CD14-positive monocyte (primary cell): ENCODE measurements at regions not wholly inside any gene's neighbourhood (a gene's known extent, or its start where the extent isn't known, plus 50 kb on each side); places are given as distances from the start of the nearest gene placed in this dataset.

Source experiments
- DNase-seq, 3 donors: peaks; one replicate each; pipeline ENCODE4 v3.0.0-alpha.2; 2011 to 2022
- H2AFZ ChIP-seq: 2 replicates; pipeline ENCODE4 v1.6.0; 2012; ENCODE audit warnings: mild to moderate bottlenecking, low read depth, low read length, inconsistent platforms; ENCODE audit not compliant: insufficient read depth, poor library complexity, severe bottlenecking
- H3K27ac ChIP-seq, 2 donors: 1 replicate in 1 of 2; 2 replicates in 1 of 2; pipeline ENCODE4 v1.5.1; 2012 to 2013; ENCODE audit warnings: low read length in 2 of 2, control low read depth in 1 of 2, inconsistent platforms in 1 of 2, low read depth in 1 of 2, mild to moderate bottlenecking in 1 of 2
- H3K27me3 ChIP-seq, 2 donors: one replicate each; pipeline versions ENCODE4 v1.6.0 to v1.6.1; 2011 to 2013; ENCODE audit warnings: low read length in 2 of 2; ENCODE audit not compliant: control insufficient read depth in 2 of 2, insufficient read depth in 2 of 2
- H3K36me3 ChIP-seq, 2 donors: replicated peaks in 1 of 2; 1 replicate in 1 of 2; 2 replicates in 1 of 2; pipeline versions ENCODE4 v1.5.1 to v1.6.1; 2012 to 2013; ENCODE audit warnings: low read length in 2 of 2, control low read depth in 1 of 2, inconsistent platforms in 1 of 2, mild to moderate bottlenecking in 1 of 2; ENCODE audit not compliant: insufficient read depth in 2 of 2, control insufficient read depth in 1 of 2
- H3K4me1 ChIP-seq, 2 donors: 1 replicate in 1 of 2; 2 replicates in 1 of 2; pipeline versions ENCODE4 v1.5.1 to v1.6.1; 2012 to 2013; ENCODE audit warnings: low read length in 2 of 2, control low read depth in 1 of 2, inconsistent platforms in 1 of 2, mild to moderate bottlenecking in 1 of 2, moderate library complexity in 1 of 2; ENCODE audit not compliant: insufficient read depth in 2 of 2, control insufficient read depth in 1 of 2
- H3K4me2 ChIP-seq: replicated peaks from 2 replicates; pipeline ENCODE3; 2012; ENCODE audit warnings: low read length, moderate library complexity, mild to moderate bottlenecking; ENCODE audit not compliant: poor library complexity, severe bottlenecking; ENCODE audit errors: extremely low read depth
- H3K4me3 ChIP-seq, 3 experiments: fragments of 200-600 bp in 1 of 3; sonication (generic) in 1 of 3; replicated peaks in 1 of 3; 1 replicate in 2 of 3; 2 replicates in 1 of 3; pipeline ENCODE4 v1.5.1; 2011 to 2013; ENCODE audit warnings: low read length in 3 of 3, mild to moderate bottlenecking in 3 of 3, control low read depth in 2 of 3, low read depth in 2 of 3, inconsistent platforms in 1 of 3, moderate library complexity in 1 of 3
- H3K79me2 ChIP-seq: 2 replicates; pipeline ENCODE4 v1.6.0; 2012; ENCODE audit warnings: mild to moderate bottlenecking, control low read depth, inconsistent platforms, low read length, moderate library complexity; ENCODE audit not compliant: insufficient read depth
- H3K9ac ChIP-seq: 2 replicates; pipeline ENCODE4 v1.6.0; 2017; ENCODE audit warnings: low read length, mild to moderate bottlenecking; ENCODE audit not compliant: insufficient read depth, poor library complexity, severe bottlenecking
- H3K9me3 ChIP-seq, 2 donors: replicated peaks in 1 of 2; 1 replicate in 1 of 2; 2 replicates in 1 of 2; pipeline versions ENCODE4 v1.5.1 to v1.6.1; 2012 to 2013; ENCODE audit warnings: low read length in 2 of 2, control low read depth in 1 of 2; ENCODE audit not compliant: control insufficient read depth in 1 of 2, insufficient read depth in 1 of 2
- H4K20me1 ChIP-seq: 2 replicates; pipeline ENCODE4 v1.6.0; 2012; ENCODE audit warnings: mild to moderate bottlenecking, low read length, control low read depth, moderate library complexity; ENCODE audit not compliant: insufficient read depth
- H3K27ac Mint-ChIP-seq, 7 donors: one replicate each; pipeline ENCODE4 v1.8.0; 2020; ENCODE audit warnings: mild to moderate bottlenecking in 7 of 7, mixed read lengths in 7 of 7, moderate library complexity in 6 of 7, inconsistent platforms in 2 of 7
- H3K27me3 Mint-ChIP-seq, 3 donors: one replicate each; pipeline ENCODE4 v1.8.0; 2021 to 2022; ENCODE audit warnings: low read depth in 3 of 3, mild to moderate bottlenecking in 3 of 3, mixed read lengths in 3 of 3, moderate library complexity in 3 of 3, inconsistent platforms in 1 of 3
- H3K36me3 Mint-ChIP-seq, 2 donors: one replicate each; pipeline ENCODE4 v1.8.0; 2020; ENCODE audit warnings: mixed read lengths in 2 of 2, inconsistent platforms in 1 of 2, mild to moderate bottlenecking in 1 of 2
- H3K4me1 Mint-ChIP-seq: one replicate; pipeline ENCODE4 v1.8.0; 2020; ENCODE audit warnings: mild to moderate bottlenecking, mixed read lengths
- H3K4me3 Mint-ChIP-seq, 2 donors: one replicate each; pipeline ENCODE4 v1.8.0; 2020; ENCODE audit warnings: mild to moderate bottlenecking in 2 of 2, mixed read lengths in 2 of 2, moderate library complexity in 1 of 2
- H3K9me3 Mint-ChIP-seq, 7 donors: one replicate each; pipeline ENCODE4 v1.8.0; 2020 to 2022; ENCODE audit warnings: mixed read lengths in 7 of 7, mild to moderate bottlenecking in 6 of 7, moderate library complexity in 6 of 7, inconsistent platforms in 2 of 7
- CTCF ChIP-seq: fragments of 200-600 bp; IDR thresholded peaks from one replicate; pipeline ENCODE4 v1.8.0; 2022; ENCODE audit warnings: antibody characterized with exemption, mild to moderate bottlenecking
- WGBS: methylation state at CpG from one replicate; pipeline ENCODE4 v1.1.5; 2013; ENCODE audit warnings: missing lambda C conversion rate; ENCODE audit not compliant: insufficient coverage; 5-methylcytosine and 5-hydroxymethylcytosine counted together
- intact Hi-C, 2 donors: fragments of 100-400 bp; cut with micrococcal nuclease; formaldehyde crosslinking; loops; one replicate each; pipeline versions ENCODE4 v1.15.0 to v1.15.1; 2023

DNA sequence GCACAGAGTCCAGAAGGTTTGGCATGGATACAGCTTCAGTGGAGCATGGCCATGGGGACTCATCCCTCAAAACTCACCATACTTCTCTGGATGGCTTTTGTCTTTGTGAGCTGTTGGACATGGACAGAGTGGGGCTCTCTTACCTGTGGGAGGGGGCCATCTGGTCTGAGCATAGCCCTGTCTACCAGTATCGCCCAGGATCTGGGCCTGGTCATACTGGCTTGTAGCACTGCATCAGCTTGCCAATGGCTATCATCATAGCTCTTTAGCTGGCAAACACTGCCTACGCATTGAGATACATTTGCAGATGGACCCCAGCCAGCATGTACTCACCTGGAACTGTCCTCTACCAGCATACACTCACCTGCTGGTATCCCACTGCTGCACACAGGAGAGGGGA lies 975.2 kb upstream of the NOVA1 start:
- intact Hi-C loops, result no loop called here
- no peak overlapping the region for H3K27ac Mint-ChIP-seq
- H4K20me1 ChIP-seq, result no peaks in the 10 kb centered on the region
- H3K27me3 Mint-ChIP-seq, result no peaks in the 10 kb centered on the region
- peaks cover 11% of the 10 kb centered on the region in 2 donors for H3K9me3 ChIP-seq
- no peaks in the 10 kb centered on the region for H3K27me3 ChIP-seq
- no peak for DNase-seq
- H3K9me3 Mint-ChIP-seq, result peaks cover 0 to 4% (median 2%) of the 10 kb centered on the region in 7 donors
- no peak overlapping the region for H3K9ac ChIP-seq
- no peaks in the 10 kb centered on the region for H3K4me1 ChIP-seq
- no peaks in the 10 kb centered on the region for H3K4me1 Mint-ChIP-seq
- H3K79me2 ChIP-seq, result no peaks in the 10 kb centered on the region
- H3K36me3 Mint-ChIP-seq, result no peaks in the 10 kb centered on the region
- H3K4me2 ChIP-seq, result no peak overlapping the region
- 74% methylated on average over 2 of the region's 2 CpGs for WGBS
- no peak overlapping the region for H3K4me3 Mint-ChIP-seq
- no peak overlapping the region for H3K27ac ChIP-seq
- no peak overlapping the region for H2AFZ ChIP-seq
- no peak overlapping the region for H3K4me3 ChIP-seq
- no peak for TF ChIP-seq CTCF
- no peaks in the 10 kb centered on the region for H3K36me3 ChIP-seq

DNA sequence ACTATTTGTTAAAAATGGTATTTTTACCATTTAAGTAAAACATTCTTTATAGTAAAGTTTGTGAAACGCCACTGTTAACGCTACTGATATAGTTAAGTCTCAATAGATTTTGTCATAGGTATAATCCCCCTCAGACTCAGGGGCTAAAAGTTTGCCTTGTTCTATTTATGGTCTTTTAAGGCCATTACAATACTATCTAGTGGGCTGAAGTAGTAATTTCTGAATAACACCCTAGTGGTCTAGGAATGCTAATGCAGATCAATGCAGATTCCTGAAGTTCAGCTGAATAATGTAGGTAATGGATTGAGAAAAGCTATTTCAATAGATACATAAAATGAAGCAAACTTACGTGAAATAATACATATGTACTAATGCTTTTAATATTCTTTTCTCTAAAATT lies 989.3 kb upstream of the NOVA1 start:
- H3K36me3 ChIP-seq, result no peaks in the 10 kb centered on the region
- peaks cover 0 to 4% (median 0%) of the 10 kb centered on the region in 7 donors for H3K9me3 Mint-ChIP-seq
- no peaks in the 10 kb centered on the region for H3K4me1 Mint-ChIP-seq
- no peak overlapping the region for H3K9ac ChIP-seq
- no peak overlapping the region for H3K27ac Mint-ChIP-seq
- H3K4me2 ChIP-seq, result no peak overlapping the region
- no peak overlapping the region for H3K4me3 Mint-ChIP-seq
- no peaks in the 10 kb centered on the region for H3K27me3 ChIP-seq
- intact Hi-C loops, result no loop called here
- peaks cover 0 to 1% (median 0%) of the 10 kb centered on the region in 3 donors for H3K27me3 Mint-ChIP-seq
- WGBS, result no CpG with 5 or more reads among the region's 3 CpGs
- H4K20me1 ChIP-seq, result no peaks in the 10 kb centered on the region
- H3K9me3 ChIP-seq, result no peaks in the 10 kb centered on the region
- no peaks in the 10 kb centered on the region for H3K79me2 ChIP-seq
- no peak overlapping the region for H3K27ac ChIP-seq
- H3K4me3 ChIP-seq, result no peak overlapping the region
- H3K4me1 ChIP-seq, result no peaks in the 10 kb centered on the region
- H2AFZ ChIP-seq, result no peak overlapping the region
- no peaks in the 10 kb centered on the region for H3K36me3 Mint-ChIP-seq
- no peak for DNase-seq
- no peak for TF ChIP-seq CTCF
